Large intestine (tissue), 3 donors: ENCODE measurements at regions not wholly inside any gene's neighbourhood (a gene's known extent, or its start where the extent isn't known, plus 50 kb on each side); places are given as distances from the start of the nearest gene placed in this dataset.

Source experiments
- DNase-seq, 2 donors: peaks; one replicate each; pipeline versions ENCODE4 v3.0.0 to v3.0.0-alpha.2; 2013
- H3K27ac ChIP-seq: one replicate; pipeline ENCODE4 v1.5.1; 2013; ENCODE audit warnings: low read length
- H3K27me3 ChIP-seq: 2 replicates; pipeline ENCODE4 v1.6.1; 2013; ENCODE audit warnings: low read length; ENCODE audit not compliant: control insufficient read depth, insufficient read depth
- H3K36me3 ChIP-seq: 2 replicates; pipeline ENCODE4 v1.6.1; 2013; ENCODE audit warnings: low read length; ENCODE audit not compliant: control insufficient read depth, insufficient read depth
- H3K4me1 ChIP-seq: one replicate; pipeline ENCODE4 v1.6.1; 2013; ENCODE audit warnings: low read length; ENCODE audit not compliant: control insufficient read depth, insufficient read depth
- H3K4me3 ChIP-seq: one replicate; pipeline ENCODE4 v1.5.1; 2013; ENCODE audit warnings: low read length
- H3K9me3 ChIP-seq: one replicate; pipeline ENCODE4 v1.6.1; 2013; ENCODE audit warnings: mild to moderate bottlenecking, low read depth, low read length, moderate library complexity; ENCODE audit not compliant: control insufficient read depth
- WGBS: methylation state at CpG from one replicate; pipeline ENCODE4 v1.1.5; 2013; ENCODE audit warnings: low lambda C conversion rate; ENCODE audit not compliant: insufficient coverage; 5-methylcytosine and 5-hydroxymethylcytosine counted together

- Histone ChIP-seq H3K9me3 (no peaks in the 10 kb centered on the region), H3K4me3 (no peak overlapping the region), H3K36me3 (no peaks in the 10 kb centered on the region), H3K27me3 (no peaks in the 10 kb centered on the region), H3K27ac (no peak overlapping the region), H3K4me1 (no peaks in the 10 kb centered on the region)
- DNase-seq: peak; percentile 58 to 72
- no CpG with 5 or more reads among the region's 4 CpGs for WGBS
Observed at GRCh38 chr7:142375710-142376313, 118.0 kb upstream of the PRSS58 start.

DNA sequence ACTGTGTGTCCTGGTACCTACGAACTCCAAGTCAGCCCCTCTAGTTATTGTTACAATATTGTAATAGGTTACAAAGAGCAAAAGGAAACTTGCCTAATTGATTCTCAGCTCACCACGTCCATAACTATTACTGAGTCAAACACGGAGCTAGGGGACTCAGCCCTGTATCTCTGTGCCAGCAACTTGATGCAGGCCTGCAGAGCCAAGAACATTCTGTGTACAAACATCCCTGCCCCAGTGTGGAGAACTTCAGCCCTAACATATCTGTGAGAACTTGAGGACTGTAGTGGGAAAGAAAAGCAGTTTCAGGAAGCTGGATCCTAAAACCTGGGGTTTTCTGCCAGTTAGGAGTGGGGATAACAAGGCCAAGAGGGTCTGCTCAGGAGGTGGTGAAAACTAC lies 114.9 kb upstream of the PRSS58 start:
- Histone ChIP-seq H3K27ac (no peak overlapping the region), H3K4me3 (no peak overlapping the region), H3K36me3 (no peaks in the 10 kb centered on the region), H3K4me1 (no peaks in the 10 kb centered on the region), H3K9me3 (peaks cover 2% of the 10 kb centered on the region), H3K27me3 (no peaks in the 10 kb centered on the region)
- no peak for DNase-seq
- 80% methylated on average over 1 of the region's 3 CpGs for WGBS

- H3K27me3 ChIP-seq: no peaks in the 10 kb centered on the region
- no peak for DNase-seq
- no peaks in the 10 kb centered on the region for H3K36me3 ChIP-seq
- H3K4me1 ChIP-seq: no peaks in the 10 kb centered on the region
- no CpG with 5 or more reads among the region's 4 CpGs for WGBS
- no peak overlapping the region for H3K4me3 ChIP-seq
- peaks cover 2% of the 10 kb centered on the region for H3K9me3 ChIP-seq
- no peak overlapping the region for H3K27ac ChIP-seq
Observed at GRCh38 chr7:142371586-142372377, 113.9 kb upstream of the PRSS58 start.

DNA sequence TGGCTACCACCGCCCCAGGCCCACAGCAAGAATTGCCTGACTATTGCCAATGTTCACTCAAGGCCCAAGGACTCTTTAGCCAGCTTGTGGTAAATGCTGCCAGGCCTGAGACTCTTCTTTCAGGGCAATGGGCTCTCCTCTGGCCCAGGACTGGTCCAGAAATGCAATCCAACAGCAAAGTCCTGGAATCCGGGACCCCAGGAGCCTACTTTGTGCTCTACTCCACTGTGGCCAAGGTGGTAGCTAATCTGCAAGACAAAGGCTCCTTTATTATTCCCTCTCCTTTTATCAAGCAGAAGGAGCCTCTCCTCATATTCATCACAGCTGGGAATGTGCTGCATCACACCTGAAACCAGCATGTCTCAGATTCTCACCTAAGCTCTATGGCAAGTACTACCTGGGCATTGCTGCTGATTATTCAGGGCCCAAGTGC lies 107.6 kb upstream of the PRSS58 start:
- no peaks in the 10 kb centered on the region for H3K36me3 ChIP-seq
- WGBS: no CpG with 5 or more reads among the region's 2 CpGs
- no peak for DNase-seq

GRCh38 chr7:142364551-142364950 lies 106.7 kb upstream of the PRSS58 start:
- Histone ChIP-seq H3K27me3 (no peaks in the 10 kb centered on the region), H3K4me3 (no peak overlapping the region), H3K9me3 (peaks cover 6% of the 10 kb centered on the region), H3K36me3 (no peaks in the 10 kb centered on the region), H3K4me1 (no peaks in the 10 kb centered on the region), H3K27ac (no peak overlapping the region)
- DNase-seq: no peak
- no CpG with 5 or more reads among the region's 1 CpG for WGBS

More for the DNA sequence above, 107.6 kb upstream of the PRSS58 start:
- no peaks in the 10 kb centered on the region for H3K27me3 ChIP-seq
- no peaks in the 10 kb centered on the region for H3K4me1 ChIP-seq
- H3K27ac ChIP-seq: no peak overlapping the region
- no peak overlapping the region for H3K4me3 ChIP-seq
- H3K9me3 ChIP-seq: peaks cover 6% of the 10 kb centered on the region

DNA sequence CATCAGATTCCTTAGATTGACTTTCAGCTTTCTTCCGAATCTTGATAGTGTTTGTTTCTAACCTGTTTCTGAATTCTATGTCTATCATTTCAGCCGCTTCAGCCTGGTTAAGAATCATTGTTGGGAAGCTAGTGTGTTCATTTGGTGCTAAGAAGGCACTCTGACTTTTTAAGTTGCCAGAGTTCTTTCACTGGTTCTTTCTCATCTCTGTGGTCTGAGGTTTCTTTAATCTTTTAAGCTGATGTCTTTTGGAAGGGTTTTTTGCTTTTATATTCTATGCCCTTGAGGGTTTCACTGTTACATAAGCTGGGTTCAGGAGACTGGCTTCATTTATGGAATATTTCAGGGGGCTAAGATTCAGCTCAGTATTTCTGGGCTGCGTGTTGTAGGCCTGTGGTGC lies 104.5 kb upstream of the PRSS58 start:
- Histone ChIP-seq H3K27ac (no peak overlapping the region), H3K27me3 (no peaks in the 10 kb centered on the region), H3K4me3 (no peak overlapping the region), H3K4me1 (no peaks in the 10 kb centered on the region), H3K9me3 (peaks cover 4% of the 10 kb centered on the region), H3K36me3 (no peaks in the 10 kb centered on the region)
- no peak for DNase-seq
- 100% methylated on average over 2 of the region's 3 CpGs for whole genome bisulfite sequencing

DNA sequence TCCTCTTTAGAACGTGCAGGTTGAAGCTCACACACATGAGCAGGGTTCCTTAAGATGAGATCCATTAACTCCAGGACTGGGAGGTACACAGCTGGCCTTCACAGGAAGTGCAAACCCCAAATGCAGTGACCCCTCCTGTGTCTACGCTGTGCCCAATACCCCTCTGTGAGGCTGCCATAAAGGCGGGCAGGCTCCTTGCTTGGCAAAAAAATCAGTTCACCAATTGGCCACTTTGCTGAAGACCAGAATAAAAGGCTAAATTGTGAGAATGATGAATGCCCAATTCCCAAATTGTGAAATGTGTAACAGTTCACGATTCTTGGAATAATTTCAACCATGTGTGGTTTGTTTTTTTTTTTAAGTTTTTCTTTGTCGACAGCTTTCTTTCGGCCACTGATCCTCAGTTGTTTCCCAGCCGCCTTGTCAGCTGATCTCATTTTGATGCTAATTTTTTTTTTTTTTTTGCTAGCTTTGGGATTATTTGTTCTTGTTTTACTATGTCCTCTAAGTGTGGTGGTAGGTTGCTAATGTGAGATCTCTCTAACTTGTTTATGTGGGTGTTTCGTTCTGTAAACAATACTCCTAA lies 101.9 kb upstream of the PRSS58 start:
- Histone ChIP-seq H3K4me3 (no peak overlapping the region), H3K9me3 (peaks cover 4% of the 10 kb centered on the region), H3K27me3 (no peaks in the 10 kb centered on the region), H3K36me3 (no peaks in the 10 kb centered on the region), H3K4me1 (no peaks in the 10 kb centered on the region), H3K27ac (no peak overlapping the region)
- 54% methylated on average over 3 of the region's 8 CpGs for WGBS
- DNase-seq: no peak

GRCh38 chr7:142357953-142358520 lies 100.2 kb upstream of the PRSS58 start:
- peaks cover 4% of the 10 kb centered on the region for H3K9me3 ChIP-seq
- peak; percentile 29 to 50 for DNase-seq
- no peak overlapping the region for H3K27ac ChIP-seq
- H3K4me1 ChIP-seq: no peaks in the 10 kb centered on the region
- WGBS: no CpG with 5 or more reads among the region's 2 CpGs
- H3K36me3 ChIP-seq: no peaks in the 10 kb centered on the region
- no peaks in the 10 kb centered on the region for H3K27me3 ChIP-seq
- H3K4me3 ChIP-seq: no peak overlapping the region

DNA sequence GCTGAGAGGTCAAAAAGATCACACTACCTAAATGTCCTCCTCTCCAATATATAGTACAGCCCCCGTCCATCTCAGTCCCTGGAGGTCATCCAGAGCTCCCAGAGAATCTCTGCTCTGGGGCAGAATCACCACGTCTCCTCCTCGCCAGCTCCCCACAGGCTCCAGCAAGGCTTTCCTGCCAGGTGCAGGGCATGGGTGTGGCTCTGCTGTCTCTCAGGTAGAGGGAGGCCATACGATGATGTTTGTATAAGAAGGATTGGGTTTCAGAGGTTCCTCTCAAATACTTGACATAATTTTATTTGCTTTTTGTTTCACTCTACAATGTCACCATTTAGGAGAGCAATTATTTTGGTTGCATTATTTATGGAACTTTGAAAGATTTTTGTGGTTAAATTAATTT lies 98.3 kb upstream of the PRSS58 start:
- DNase-seq: no peak
- H3K36me3 ChIP-seq: no peaks in the 10 kb centered on the region
- WGBS: no CpG with 5 or more reads among the region's 4 CpGs

DNA sequence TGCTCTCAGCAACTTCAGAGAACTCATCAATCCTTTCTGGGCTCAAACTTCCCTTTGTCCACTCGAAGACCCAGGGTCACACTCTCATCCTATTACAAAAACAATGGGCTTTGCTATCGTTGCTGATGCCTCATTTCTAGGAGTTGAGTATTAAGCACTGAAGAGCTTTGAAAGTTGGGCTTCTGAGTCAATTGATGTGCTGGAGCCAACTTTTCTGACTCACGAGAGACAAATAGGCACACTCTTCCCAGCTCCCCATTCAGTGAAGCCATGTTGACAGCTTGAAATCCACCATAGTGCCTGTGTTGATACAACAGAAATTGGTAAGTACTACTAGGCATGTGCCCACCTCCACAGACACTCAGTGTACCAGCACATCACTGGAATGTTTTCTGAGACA lies 97.5 kb upstream of the PRSS58 start:
- H3K4me3 ChIP-seq: no peak overlapping the region
- no peaks in the 10 kb centered on the region for H3K27me3 ChIP-seq
- H3K9me3 ChIP-seq: no peaks in the 10 kb centered on the region
- no peaks in the 10 kb centered on the region for H3K4me1 ChIP-seq
- no CpG with 5 or more reads among the region's 3 CpGs for WGBS
- no peak overlapping the region for H3K27ac ChIP-seq
- DNase-seq: no peak
- H3K36me3 ChIP-seq: no peaks in the 10 kb centered on the region

More for the DNA sequence above, 98.3 kb upstream of the PRSS58 start:
- no peak overlapping the region for H3K27ac ChIP-seq
- H3K4me3 ChIP-seq: no peak overlapping the region
- H3K27me3 ChIP-seq: no peaks in the 10 kb centered on the region
- H3K9me3 ChIP-seq: peaks cover under 1% of the 10 kb centered on the region
- no peaks in the 10 kb centered on the region for H3K4me1 ChIP-seq
